D721Med (cell line): ENCODE measurements at regions not wholly inside any gene's neighbourhood (a gene's known extent, or its start where the extent isn't known, plus 50 kb on each side); places are given as distances from the start of the nearest gene placed in this dataset.

Experiments used
- DNase-seq: peaks from one replicate; pipeline ENCODE4 v3.0.0; 2011; ENCODE audit warnings: low spot score; ENCODE audit not compliant: insufficient read length
- FAIRE-seq: peaks from 2 replicates; lab custom pipeline; 2011; peaks lifted over from hg19 to GRCh38; lab: Jason Lieb, UNC
- CTCF ChIP-seq: IDR thresholded peaks from 2 replicates; pipeline ENCODE4 v1.5.1; 2012; ENCODE audit warnings: mild to moderate bottlenecking, control low read depth; ENCODE audit not compliant: insufficient read depth; ENCODE audit errors: missing control alignments

- FAIRE-seq (no peak), DNase-seq (no peak)
- no peak for TF ChIP-seq CTCF
These were observed 199.0 kb upstream of the TARS1 start for GRCh38 chr5:33241802-33242201.

- DNase-seq, result no peak
- no peak for TF ChIP-seq CTCF
- FAIRE-seq, result no peak
These were observed 198.5 kb upstream of the TARS1 start for GRCh38 chr5:33242277-33242676.

GRCh38 chr5:33244441-33245150 is 196.2 kb upstream of the TARS1 start:
- FAIRE-seq (no peak), DNase-seq (no peak)
- no peak for TF ChIP-seq CTCF

- TF ChIP-seq CTCF, result no peak
- no peak for DNase-seq
- no peak for FAIRE-seq
These were observed 186.2 kb upstream of the TARS1 start for GRCh38 chr5:33254579-33254978.

GRCh38 chr5:33257807-33258429 is 182.8 kb upstream of the TARS1 start:
- peak; percentile 12 for TF ChIP-seq CTCF
- FAIRE-seq (no peak), DNase-seq (no peak)

GRCh38 chr5:33258553-33258952 is 182.2 kb upstream of the TARS1 start:
- no peak for FAIRE-seq
- no peak for TF ChIP-seq CTCF
- DNase-seq, result no peak

- DNase-seq (no peak), FAIRE-seq (no peak)
- TF ChIP-seq CTCF, result no peak
These were observed 180.7 kb upstream of the TARS1 start for GRCh38 chr5:33260098-33260497.
